ENCODE measurements at regions not wholly inside any gene's neighbourhood (a gene's known extent, or its start where the extent isn't known, plus 50 kb on each side); places are given as distances from the start of the nearest gene placed in this dataset.

DNA sequence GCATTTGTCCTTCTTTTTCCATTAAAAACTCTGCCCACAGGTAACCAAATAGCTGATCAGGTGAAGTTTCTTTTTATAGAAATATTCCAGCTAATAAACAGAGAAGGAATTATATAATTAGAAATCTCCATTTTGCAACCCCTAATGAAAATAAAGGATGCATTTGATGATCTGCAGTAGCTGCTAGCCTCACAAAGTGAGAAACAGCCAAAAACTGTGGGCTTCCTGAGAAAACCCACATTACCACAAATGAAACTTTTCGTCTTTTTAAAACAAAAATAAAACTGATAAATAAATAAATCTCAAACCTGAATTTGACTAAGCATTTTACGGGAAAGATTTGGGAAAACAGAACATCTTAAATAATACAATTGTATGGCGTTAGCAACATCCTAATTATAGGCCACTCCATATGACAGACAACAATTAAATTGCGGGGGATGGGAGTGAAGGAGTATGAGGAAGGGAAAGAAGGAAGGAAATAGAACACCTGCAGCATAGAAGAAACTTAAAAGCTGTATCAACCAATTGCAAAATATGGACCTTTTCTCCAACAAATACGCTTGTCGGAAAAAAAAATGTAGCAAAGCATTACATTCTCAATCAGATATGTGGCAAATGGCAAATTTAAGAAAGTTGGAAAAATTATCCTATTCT, 283.0 kb upstream of the ITGA1 start:
- no peak overlapping the region for H3K4me3 ChIP-seq (ENCODE audit: low read depth, low read length)
- ChIA-PET CTCF (interaction anchor here (0.8 kb wide), 1 partner anchor 573 kb away, joined by 3 read pairs; no protein-coding TSS in a partner anchor), POLR2A (no interaction called here)
- TF ChIP-seq, protein P1, sequence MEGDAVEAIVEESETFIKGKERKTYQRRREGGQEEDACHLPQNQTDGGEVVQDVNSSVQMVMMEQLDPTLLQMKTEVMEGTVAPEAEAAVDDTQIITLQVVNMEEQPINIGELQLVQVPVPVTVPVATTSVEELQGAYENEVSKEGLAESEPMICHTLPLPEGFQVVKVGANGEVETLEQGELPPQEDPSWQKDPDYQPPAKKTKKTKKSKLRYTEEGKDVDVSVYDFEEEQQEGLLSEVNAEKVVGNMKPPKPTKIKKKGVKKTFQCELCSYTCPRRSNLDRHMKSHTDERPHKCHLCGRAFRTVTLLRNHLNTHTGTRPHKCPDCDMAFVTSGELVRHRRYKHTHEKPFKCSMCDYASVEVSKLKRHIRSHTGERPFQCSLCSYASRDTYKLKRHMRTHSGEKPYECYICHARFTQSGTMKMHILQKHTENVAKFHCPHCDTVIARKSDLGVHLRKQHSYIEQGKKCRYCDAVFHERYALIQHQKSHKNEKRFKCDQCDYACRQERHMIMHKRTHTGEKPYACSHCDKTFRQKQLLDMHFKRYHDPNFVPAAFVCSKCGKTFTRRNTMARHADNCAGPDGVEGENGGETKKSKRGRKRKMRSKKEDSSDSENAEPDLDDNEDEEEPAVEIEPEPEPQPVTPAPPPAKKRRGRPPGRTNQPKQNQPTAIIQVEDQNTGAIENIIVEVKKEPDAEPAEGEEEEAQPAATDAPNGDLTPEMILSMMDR (IDR thresholded peaks at IDR 0.05; ENCODE audit: insufficient read depth, low read length, missing control alignments) = no peak
- no peak for DNase-seq (ENCODE audit: low read depth, low spot score)

DNA sequence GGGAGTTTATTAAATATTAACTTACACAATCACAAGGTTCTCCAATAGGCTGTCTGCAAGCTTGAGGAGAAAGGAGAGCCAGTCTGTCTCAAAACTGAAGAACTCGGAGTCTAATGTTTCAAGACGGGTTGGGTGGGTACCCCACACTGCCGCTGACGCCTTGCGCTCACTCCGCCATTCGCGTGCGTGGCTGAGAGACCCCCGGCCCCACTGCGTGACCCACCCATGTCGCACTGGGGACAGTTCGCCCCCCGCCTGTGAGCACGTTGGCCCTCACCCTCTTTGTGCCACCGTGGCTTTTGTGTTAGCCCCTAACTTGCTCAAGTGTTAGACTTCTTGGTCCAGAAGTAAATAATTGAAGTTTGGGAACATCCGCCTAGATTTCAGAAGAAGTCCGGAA, 270.0 kb upstream of the ITGA1 start:
- DNase-seq (ENCODE audit: low read depth, low spot score) = no peak
- ChIA-PET POLR2A (no interaction called here), CTCF (no interaction called here)
- no peak overlapping the region for H3K4me3 ChIP-seq (ENCODE audit: low read depth, low read length)
- TF ChIP-seq, protein P1 (IDR thresholded peaks at IDR 0.05; ENCODE audit: insufficient read depth, low read length, missing control alignments) = no peak

DNA sequence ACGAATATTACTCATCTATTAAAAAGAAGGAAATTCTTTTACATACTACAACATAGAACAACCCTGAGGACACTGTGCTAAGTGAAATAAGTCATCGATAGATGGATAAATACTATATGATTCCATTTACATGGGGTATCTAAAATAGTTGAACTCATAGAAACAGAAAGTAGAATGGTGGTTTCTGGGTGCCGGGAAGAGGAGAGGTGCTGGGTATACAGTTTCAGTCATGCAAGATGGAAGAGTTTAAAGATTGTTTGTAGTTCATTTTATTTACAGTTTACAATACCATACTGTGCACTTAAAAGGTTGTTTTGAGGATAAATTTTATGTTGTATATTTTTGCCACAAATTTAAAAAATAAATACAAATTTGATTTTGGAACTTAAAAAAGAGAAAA, 267.5 kb upstream of the ITGA1 start:
- TF ChIP-seq, protein P1 (IDR thresholded peaks at IDR 0.05; ENCODE audit: insufficient read depth, low read length, missing control alignments) = no peak
- ChIA-PET CTCF (no interaction called here), POLR2A (no interaction called here)
- no peak for DNase-seq (ENCODE audit: low read depth, low spot score)
- no peak overlapping the region for H3K4me3 ChIP-seq (ENCODE audit: low read depth, low read length)

DNA sequence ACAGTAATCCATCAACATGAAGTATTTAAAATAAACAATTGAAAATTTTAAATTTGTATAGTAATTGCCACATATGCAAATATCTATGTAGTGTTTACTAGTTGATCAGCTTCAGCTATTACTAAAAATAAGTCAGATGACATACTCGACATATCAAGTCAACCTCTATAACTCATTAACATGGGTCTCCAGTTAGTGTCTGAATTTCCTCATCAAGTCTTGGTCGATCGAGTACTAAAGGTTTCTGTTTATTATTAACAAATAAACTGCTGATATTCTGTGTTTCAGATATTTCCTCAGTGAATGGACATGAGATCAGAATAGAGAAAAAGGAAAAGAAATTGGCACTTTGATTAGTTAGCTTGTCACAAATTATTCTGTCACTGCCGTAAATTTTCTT, 266.5 kb upstream of the ITGA1 start:
- TF ChIP-seq, protein P1 (IDR thresholded peaks at IDR 0.05; ENCODE audit: insufficient read depth, low read length, missing control alignments) = no peak
- no peak for DNase-seq (ENCODE audit: low read depth, low spot score)
- H3K4me3 ChIP-seq (ENCODE audit: low read depth, low read length) = no peak overlapping the region
- ChIA-PET POLR2A (no interaction called here), CTCF (no interaction called here)

DNA sequence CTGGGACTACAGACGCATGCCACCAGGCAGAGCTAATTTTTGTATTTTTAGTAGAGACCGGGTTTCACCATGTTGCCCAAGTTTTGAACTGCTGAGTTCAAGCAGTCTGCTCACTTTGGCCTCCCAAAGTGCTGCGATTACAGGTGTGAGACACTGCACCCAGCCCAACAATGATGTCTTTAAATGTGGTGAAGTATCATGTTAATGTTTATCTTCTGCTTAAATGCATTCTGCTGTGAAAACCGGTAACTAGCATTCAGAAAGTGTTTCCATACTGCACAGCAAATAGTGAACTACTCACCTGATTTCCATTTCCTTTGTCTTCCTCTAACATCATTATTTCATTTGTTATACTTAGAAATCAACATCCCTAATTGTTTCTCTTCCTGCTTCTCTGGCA, 264.0 kb upstream of the ITGA1 start:
- no peak for DNase-seq (ENCODE audit: low read depth, low spot score)
- TF ChIP-seq, protein P1 (IDR thresholded peaks at IDR 0.05; ENCODE audit: insufficient read depth, low read length, missing control alignments) = no peak
- ChIA-PET CTCF (no interaction called here), POLR2A (no interaction called here)
- no peak overlapping the region for H3K4me3 ChIP-seq (ENCODE audit: low read depth, low read length)

DNA sequence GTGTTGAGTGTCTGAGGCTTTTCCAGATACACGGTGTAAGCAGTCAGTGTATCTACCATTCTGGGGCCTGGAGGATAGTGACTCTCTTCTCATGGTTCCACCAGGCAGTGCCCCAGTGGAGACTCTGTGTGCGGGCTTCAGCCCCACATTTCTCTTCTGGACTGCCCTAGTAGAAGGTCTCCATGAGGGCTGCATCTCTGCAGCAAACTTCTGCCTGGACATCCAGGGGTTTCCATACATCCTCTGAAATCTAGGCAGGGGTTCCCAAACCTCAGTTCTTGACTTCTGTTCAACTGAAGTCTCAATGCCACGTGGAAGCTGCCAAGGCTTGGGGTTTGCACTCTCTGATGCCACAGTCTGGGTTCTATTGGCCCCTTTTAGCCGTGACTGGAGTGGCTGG, 256.6 kb upstream of the ITGA1 start:
- POLR2A ChIA-PET = no interaction called here
- DNase-seq (ENCODE audit: low read depth, low spot score) = no peak
- H3K4me3 ChIP-seq (ENCODE audit: low read depth, low read length) = no peak overlapping the region
- CTCF ChIA-PET = no interaction called here
- TF ChIP-seq, protein P1 (IDR thresholded peaks at IDR 0.05; ENCODE audit: insufficient read depth, low read length, missing control alignments) = no peak
